HFF-Myc (cell line): ENCODE measurements at regions not wholly inside any gene's neighbourhood (a gene's known extent, or its start where the extent isn't known, plus 50 kb on each side); places are given as distances from the start of the nearest gene placed in this dataset.
"Not testable (repeated sequence)": the region's sequence is repeated elsewhere in the genome, so short reads cannot be mapped to it uniquely, and the experiment has no call there.

Experiments
- DNase-seq: peaks from one replicate; pipeline ENCODE4 v3.0.0-alpha.2; 2011; ENCODE audit warnings: low read depth; ENCODE audit errors: extremely low read depth
- H3K4me3 ChIP-seq: replicated peaks from 2 replicates; pipeline ENCODE4 v1.5.1; 2011; ENCODE audit warnings: low read depth, mild to moderate bottlenecking, control low read depth, low read length
- CTCF ChIP-seq: IDR thresholded peaks from 2 replicates; pipeline ENCODE4 v1.5.1; 2012; ENCODE audit warnings: mild to moderate bottlenecking, low read depth, low read length, control low read depth; ENCODE audit errors: missing control alignments

GRCh38 chr7:52340067-52340466, 695.4 kb upstream of the POM121L12 start:
- no peak for TF ChIP-seq CTCF
- no peak overlapping the region for H3K4me3 ChIP-seq
- no peak for DNase-seq

- H3K4me3 ChIP-seq, DNase-seq: not testable (repeated sequence)
Observed at GRCh38 chr7:52328328-52328727, 707.1 kb upstream of the POM121L12 start.

GRCh38 chr7:52325237-52325636, 710.2 kb upstream of the POM121L12 start:
- no peak for TF ChIP-seq CTCF
- H3K4me3 ChIP-seq, result no peak overlapping the region
- no peak for DNase-seq

GRCh38 chr7:52323202-52323746, 712.2 kb upstream of the POM121L12 start:
- no peak overlapping the region for H3K4me3 ChIP-seq
- no peak for TF ChIP-seq CTCF
- no peak for DNase-seq

- no peak for TF ChIP-seq CTCF
- no peak overlapping the region for H3K4me3 ChIP-seq
- DNase-seq, result no peak
Observed at GRCh38 chr7:52320610-52321009, 714.8 kb upstream of the POM121L12 start.

GRCh38 chr7:52317921-52318320, 717.5 kb upstream of the POM121L12 start:
- no peak for TF ChIP-seq CTCF
- no peak for DNase-seq

GRCh38 chr7:52311886-52312285, 723.5 kb upstream of the POM121L12 start:
- TF ChIP-seq CTCF, result no peak
- no peak overlapping the region for H3K4me3 ChIP-seq
- no peak for DNase-seq

More at GRCh38 chr7:52317921-52318320, 717.5 kb upstream of the POM121L12 start:
- no peak overlapping the region for H3K4me3 ChIP-seq
